Transverse colon (tissue), 3 donors: ENCODE measurements at regions not wholly inside any gene's neighbourhood (a gene's known extent, or its start where the extent isn't known, plus 50 kb on each side); places are given as distances from the start of the nearest gene placed in this dataset.

ENCODE experiments used
- EP300 ChIP-seq: sonication (generic); formaldehyde crosslinking; IDR thresholded peaks from one replicate; pipeline ENCODE4 v1.6.1; 2017; ENCODE audit warnings: antibody characterized with exemption, low read depth
- POLR2A ChIP-seq: fragments of 450-650 bp; IDR thresholded peaks from one replicate; pipeline ENCODE4 v1.6.1; 2016; ENCODE audit warnings: antibody characterized with exemption, mild to moderate bottlenecking, moderate library complexity
- TF ChIP-seq, protein P1 (sequence below), 5 experiments: fragments of 200-600 bp in 3 of 5; fragments of 450-650 bp in 2 of 5; sonication (generic) in 3 of 5; IDR thresholded peaks; 1 replicate in 2 of 5; 2 replicates in 3 of 5; pipeline ENCODE4 v1.5.1; 2016 to 2017; ENCODE audit warnings: antibody characterized with exemption in 5 of 5, inconsistent platforms in 3 of 5, mild to moderate bottlenecking in 2 of 5, moderate library complexity in 1 of 5

DNA sequence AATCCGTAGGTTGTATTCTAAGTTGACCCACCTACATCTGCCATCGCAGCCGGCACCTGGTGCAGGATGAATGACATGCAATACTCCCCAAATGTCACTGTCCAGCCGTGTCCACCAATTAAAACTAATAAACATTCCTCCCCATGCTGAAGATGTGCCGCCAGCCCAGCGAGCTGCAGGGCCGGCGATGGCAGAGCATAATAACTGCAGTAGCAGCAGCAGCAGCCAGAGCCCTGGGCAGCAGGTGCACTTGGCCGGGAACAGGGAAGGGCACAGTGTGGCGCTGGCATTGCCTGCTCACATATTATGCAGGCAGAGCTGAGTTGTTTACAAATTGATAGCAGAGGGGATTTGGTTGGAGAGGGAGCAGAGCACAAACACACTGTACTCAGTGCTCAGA, 754.9 kb downstream of the OLFM4 start:
- TF ChIP-seq, protein P1, sequence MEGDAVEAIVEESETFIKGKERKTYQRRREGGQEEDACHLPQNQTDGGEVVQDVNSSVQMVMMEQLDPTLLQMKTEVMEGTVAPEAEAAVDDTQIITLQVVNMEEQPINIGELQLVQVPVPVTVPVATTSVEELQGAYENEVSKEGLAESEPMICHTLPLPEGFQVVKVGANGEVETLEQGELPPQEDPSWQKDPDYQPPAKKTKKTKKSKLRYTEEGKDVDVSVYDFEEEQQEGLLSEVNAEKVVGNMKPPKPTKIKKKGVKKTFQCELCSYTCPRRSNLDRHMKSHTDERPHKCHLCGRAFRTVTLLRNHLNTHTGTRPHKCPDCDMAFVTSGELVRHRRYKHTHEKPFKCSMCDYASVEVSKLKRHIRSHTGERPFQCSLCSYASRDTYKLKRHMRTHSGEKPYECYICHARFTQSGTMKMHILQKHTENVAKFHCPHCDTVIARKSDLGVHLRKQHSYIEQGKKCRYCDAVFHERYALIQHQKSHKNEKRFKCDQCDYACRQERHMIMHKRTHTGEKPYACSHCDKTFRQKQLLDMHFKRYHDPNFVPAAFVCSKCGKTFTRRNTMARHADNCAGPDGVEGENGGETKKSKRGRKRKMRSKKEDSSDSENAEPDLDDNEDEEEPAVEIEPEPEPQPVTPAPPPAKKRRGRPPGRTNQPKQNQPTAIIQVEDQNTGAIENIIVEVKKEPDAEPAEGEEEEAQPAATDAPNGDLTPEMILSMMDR (IDR thresholded peaks at IDR 0.05), result no peak
- TF ChIP-seq POLR2A (no peak), EP300 (no peak)
